ENCODE measurements at regions not wholly inside any gene's neighbourhood (a gene's known extent, or its start where the extent isn't known, plus 50 kb on each side); places are given as distances from the start of the nearest gene placed in this dataset.

- DNase-seq: no peak
- Mint-ChIP-seq H3K36me3 (ENCODE audit: low read depth) (no peaks in the 10 kb centered on the region), H3K27me3 (peaks cover 36% of the 10 kb centered on the region), H3K27ac (no peak overlapping the region), H3K4me3 (no peak overlapping the region), H3K4me1 (no peaks in the 10 kb centered on the region)
- no peaks in the 10 kb centered on the region for H3K9me3 ChIP-seq (ENCODE audit: control insufficient read depth, low read length, poor library complexity, severe bottlenecking)
- no peak for ATAC-seq
Measured at GRCh38 chr2:239814116-239814860, 210.9 kb downstream of the NDUFA10 start.

- Mint-ChIP-seq H3K27me3 (peaks cover 28% of the 10 kb centered on the region), H3K4me3 (no peak overlapping the region), H3K36me3 (ENCODE audit: low read depth) (no peaks in the 10 kb centered on the region), H3K4me1 (no peaks in the 10 kb centered on the region), H3K27ac (no peak overlapping the region)
- ATAC-seq (no peak), DNase-seq (no peak)
- H3K9me3 ChIP-seq (ENCODE audit: control insufficient read depth, low read length, poor library complexity, severe bottlenecking): no peaks in the 10 kb centered on the region
Measured at GRCh38 chr2:239813261-239814115, 211.7 kb downstream of the NDUFA10 start.

- DNase-seq: no peak
- Mint-ChIP-seq H3K4me1 (no peaks in the 10 kb centered on the region), H3K27ac (no peak overlapping the region), H3K4me3 (no peak overlapping the region), H3K27me3 (peaks cover 27% of the 10 kb centered on the region), H3K36me3 (ENCODE audit: low read depth) (no peaks in the 10 kb centered on the region)
- no peaks in the 10 kb centered on the region for H3K9me3 ChIP-seq (ENCODE audit: control insufficient read depth, low read length, poor library complexity, severe bottlenecking)
- no peak for ATAC-seq
Measured at GRCh38 chr2:239811806-239812560, 213.2 kb downstream of the NDUFA10 start.

GRCh38 chr2:239811111-239811781 is 213.9 kb downstream of the NDUFA10 start:
- peaks cover 31% of the 10 kb centered on the region for H3K27me3 Mint-ChIP-seq
- H3K27ac Mint-ChIP-seq: no peak overlapping the region
- no peak for ATAC-seq
- H3K36me3 Mint-ChIP-seq (ENCODE audit: low read depth): no peaks in the 10 kb centered on the region
- no peak for DNase-seq
- H3K4me1 Mint-ChIP-seq: no peaks in the 10 kb centered on the region
- no peak overlapping the region for H3K4me3 Mint-ChIP-seq
- no peaks in the 10 kb centered on the region for H3K9me3 ChIP-seq (ENCODE audit: control insufficient read depth, low read length, poor library complexity, severe bottlenecking)

- DNase-seq (no peak), ATAC-seq (no peak)
- H3K4me1 Mint-ChIP-seq: no peaks in the 10 kb centered on the region
- H3K27ac Mint-ChIP-seq: no peak overlapping the region
- no peaks in the 10 kb centered on the region for H3K9me3 ChIP-seq (ENCODE audit: control insufficient read depth, low read length, poor library complexity, severe bottlenecking)
- peaks cover 18% of the 10 kb centered on the region for H3K27me3 Mint-ChIP-seq
- no peaks in the 10 kb centered on the region for H3K36me3 Mint-ChIP-seq (ENCODE audit: low read depth)
- H3K4me3 Mint-ChIP-seq: no peak overlapping the region
Measured at GRCh38 chr2:239809391-239809790, 215.8 kb downstream of the NDUFA10 start.

GRCh38 chr2:239807568-239807967 is 217.6 kb downstream of the NDUFA10 start:
- DNase-seq (no peak), ATAC-seq (no peak)
- no peaks in the 10 kb centered on the region for H3K36me3 Mint-ChIP-seq (ENCODE audit: low read depth)
- H3K27me3 Mint-ChIP-seq: peaks cover 21% of the 10 kb centered on the region
- no peak overlapping the region for H3K27ac Mint-ChIP-seq
- H3K4me1 Mint-ChIP-seq: no peaks in the 10 kb centered on the region
- no peak overlapping the region for H3K4me3 Mint-ChIP-seq
- no peaks in the 10 kb centered on the region for H3K9me3 ChIP-seq (ENCODE audit: control insufficient read depth, low read length, poor library complexity, severe bottlenecking)

- DNase-seq (no peak), ATAC-seq (no peak)
- no peaks in the 10 kb centered on the region for H3K9me3 ChIP-seq (ENCODE audit: control insufficient read depth, low read length, poor library complexity, severe bottlenecking)
- Mint-ChIP-seq H3K4me1 (no peaks in the 10 kb centered on the region), H3K27ac (no peak overlapping the region), H3K4me3 (no peak overlapping the region), H3K36me3 (ENCODE audit: low read depth) (no peaks in the 10 kb centered on the region), H3K27me3 (peaks cover 25% of the 10 kb centered on the region)
Measured at GRCh38 chr2:239806758-239807434, 218.2 kb downstream of the NDUFA10 start.

- no peak for DNase-seq
- Mint-ChIP-seq H3K4me3 (no peak overlapping the region), H3K27ac (no peak overlapping the region), H3K36me3 (ENCODE audit: low read depth) (no peaks in the 10 kb centered on the region), H3K27me3 (peaks cover 32% of the 10 kb centered on the region), H3K4me1 (no peaks in the 10 kb centered on the region)
- no peak for ATAC-seq
- H3K9me3 ChIP-seq (ENCODE audit: control insufficient read depth, low read length, poor library complexity, severe bottlenecking): no peaks in the 10 kb centered on the region
Measured at GRCh38 chr2:239806276-239806675, 218.9 kb downstream of the NDUFA10 start.

- no peaks in the 10 kb centered on the region for H3K36me3 Mint-ChIP-seq (ENCODE audit: low read depth)
Measured at GRCh38 chr2:239805414-239805813, 219.7 kb downstream of the NDUFA10 start.

GRCh38 chr2:239805043-239805329 is 220.2 kb downstream of the NDUFA10 start:
- H3K36me3 Mint-ChIP-seq (ENCODE audit: low read depth): no peaks in the 10 kb centered on the region
- no peaks in the 10 kb centered on the region for H3K4me1 Mint-ChIP-seq
- H3K9me3 ChIP-seq (ENCODE audit: control insufficient read depth, low read length, poor library complexity, severe bottlenecking): no peaks in the 10 kb centered on the region
- no peak overlapping the region for H3K27ac Mint-ChIP-seq
- no peak overlapping the region for H3K4me3 Mint-ChIP-seq
- peaks cover 34% of the 10 kb centered on the region for H3K27me3 Mint-ChIP-seq
- no peak for DNase-seq
- ATAC-seq: no peak

More at GRCh38 chr2:239805414-239805813, 219.7 kb downstream of the NDUFA10 start:
- Mint-ChIP-seq H3K27me3 (peaks cover 30% of the 10 kb centered on the region), H3K4me3 (no peak overlapping the region), H3K4me1 (no peaks in the 10 kb centered on the region), H3K27ac (no peak overlapping the region)
- DNase-seq (no peak), ATAC-seq (no peak)
- H3K9me3 ChIP-seq (ENCODE audit: control insufficient read depth, low read length, poor library complexity, severe bottlenecking): no peaks in the 10 kb centered on the region

- H3K4me3 Mint-ChIP-seq: no peak overlapping the region
- no peaks in the 10 kb centered on the region for H3K4me1 Mint-ChIP-seq
- ATAC-seq (no peak), DNase-seq (no peak)
- no peaks in the 10 kb centered on the region for H3K9me3 ChIP-seq (ENCODE audit: control insufficient read depth, low read length, poor library complexity, severe bottlenecking)
- peaks cover 40% of the 10 kb centered on the region for H3K27me3 Mint-ChIP-seq
- no peak overlapping the region for H3K27ac Mint-ChIP-seq
- H3K36me3 Mint-ChIP-seq (ENCODE audit: low read depth): no peaks in the 10 kb centered on the region
Measured at GRCh38 chr2:239804161-239805042, 220.7 kb downstream of the NDUFA10 start.

- no peak for ATAC-seq
- H3K36me3 Mint-ChIP-seq (ENCODE audit: low read depth): no peaks in the 10 kb centered on the region
Measured at GRCh38 chr2:239803766-239804115, 221.4 kb downstream of the NDUFA10 start.

More at GRCh38 chr2:239803766-239804115, 221.4 kb downstream of the NDUFA10 start:
- no peaks in the 10 kb centered on the region for H3K4me1 Mint-ChIP-seq
- no peak overlapping the region for H3K27ac Mint-ChIP-seq
- DNase-seq: no peak
- H3K27me3 Mint-ChIP-seq: peaks cover 41% of the 10 kb centered on the region
- H3K4me3 Mint-ChIP-seq: no peak overlapping the region
- no peaks in the 10 kb centered on the region for H3K9me3 ChIP-seq (ENCODE audit: control insufficient read depth, low read length, poor library complexity, severe bottlenecking)

All from T-helper 17 cell (primary cell).